ENCODE measurements at regions not wholly inside any gene's neighbourhood (a gene's known extent, or its start where the extent isn't known, plus 50 kb on each side); places are given as distances from the start of the nearest gene placed in this dataset.

- H3K9me3 ChIP-seq (ENCODE audit: control insufficient read depth, insufficient read depth, low read length): no peaks in the 10 kb centered on the region
- H3K27me3 ChIP-seq (ENCODE audit: control insufficient read depth, low read length): no peaks in the 10 kb centered on the region
- H4K20me1 ChIP-seq (ENCODE audit: control insufficient read depth, insufficient read depth, low read depth, low read length): no peaks in the 10 kb centered on the region
- no peaks in the 10 kb centered on the region for H3K4me1 ChIP-seq (ENCODE audit: control insufficient read depth, low read length)
- no peaks in the 10 kb centered on the region for H3K9me2 ChIP-seq (replicated peaks; ENCODE audit: control insufficient read depth, low read length)
- no peaks in the 10 kb centered on the region for H3K79me2 ChIP-seq (ENCODE audit: control insufficient read depth, low read length)
- no peak for TF ChIP-seq EZH2phosphoT487 (IDR thresholded peaks at IDR 0.05; ENCODE audit: borderline replicate concordance, low read length)
- TF ChIP-seq, protein P1, sequence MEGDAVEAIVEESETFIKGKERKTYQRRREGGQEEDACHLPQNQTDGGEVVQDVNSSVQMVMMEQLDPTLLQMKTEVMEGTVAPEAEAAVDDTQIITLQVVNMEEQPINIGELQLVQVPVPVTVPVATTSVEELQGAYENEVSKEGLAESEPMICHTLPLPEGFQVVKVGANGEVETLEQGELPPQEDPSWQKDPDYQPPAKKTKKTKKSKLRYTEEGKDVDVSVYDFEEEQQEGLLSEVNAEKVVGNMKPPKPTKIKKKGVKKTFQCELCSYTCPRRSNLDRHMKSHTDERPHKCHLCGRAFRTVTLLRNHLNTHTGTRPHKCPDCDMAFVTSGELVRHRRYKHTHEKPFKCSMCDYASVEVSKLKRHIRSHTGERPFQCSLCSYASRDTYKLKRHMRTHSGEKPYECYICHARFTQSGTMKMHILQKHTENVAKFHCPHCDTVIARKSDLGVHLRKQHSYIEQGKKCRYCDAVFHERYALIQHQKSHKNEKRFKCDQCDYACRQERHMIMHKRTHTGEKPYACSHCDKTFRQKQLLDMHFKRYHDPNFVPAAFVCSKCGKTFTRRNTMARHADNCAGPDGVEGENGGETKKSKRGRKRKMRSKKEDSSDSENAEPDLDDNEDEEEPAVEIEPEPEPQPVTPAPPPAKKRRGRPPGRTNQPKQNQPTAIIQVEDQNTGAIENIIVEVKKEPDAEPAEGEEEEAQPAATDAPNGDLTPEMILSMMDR (IDR thresholded peaks at IDR 0.05; ENCODE audit: low read depth, low read length, poor library complexity, severe bottlenecking): no peak
- no peak overlapping the region for H3K4me2 ChIP-seq (ENCODE audit: low read length)
- no peaks in the 10 kb centered on the region for H3F3A ChIP-seq (ENCODE audit: control insufficient read depth, insufficient read depth)
- H3K4me3 ChIP-seq (ENCODE audit: low read length): no peak overlapping the region
- no peaks in the 10 kb centered on the region for H3K36me3 ChIP-seq (ENCODE audit: control insufficient read depth, low read length)
- H3K27ac ChIP-seq (ENCODE audit: low read depth, low read length): no peak overlapping the region
Observed at GRCh38 chr3:147620906-147621305, 211.7 kb downstream of the ZIC1 start.

DNA sequence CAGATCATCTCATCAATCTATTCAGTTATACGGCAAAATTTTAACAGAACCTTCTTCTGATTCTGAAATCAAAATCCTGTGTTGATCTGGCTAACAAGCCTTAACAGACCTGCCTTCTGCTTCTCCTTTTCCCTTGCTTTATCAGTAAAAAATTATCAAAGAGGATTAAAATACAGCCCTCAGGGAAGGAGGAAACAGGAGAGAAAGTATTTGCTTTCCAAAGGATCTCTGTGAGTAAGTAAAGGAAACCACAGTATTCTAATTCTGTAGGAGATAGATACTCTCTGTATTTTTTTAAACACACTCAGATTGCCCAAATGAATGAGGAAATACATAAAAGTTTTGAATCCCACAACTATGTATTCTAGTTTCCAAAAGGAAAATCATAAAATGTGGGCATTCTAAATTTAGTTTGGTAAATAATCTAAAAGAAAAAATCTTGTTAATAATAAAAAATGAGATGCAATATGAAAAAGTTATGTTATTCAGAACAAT is 221.8 kb downstream of the ZIC1 start:
- Histone ChIP-seq H4K20me1 (ENCODE audit: control insufficient read depth, insufficient read depth, low read depth, low read length) (no peaks in the 10 kb centered on the region), H3K79me2 (ENCODE audit: control insufficient read depth, low read length) (no peaks in the 10 kb centered on the region), H3F3A (ENCODE audit: control insufficient read depth, insufficient read depth) (no peaks in the 10 kb centered on the region), H3K4me3 (ENCODE audit: low read length) (no peak overlapping the region), H3K9me3 (ENCODE audit: control insufficient read depth, insufficient read depth, low read length) (no peaks in the 10 kb centered on the region), H3K27me3 (ENCODE audit: control insufficient read depth, low read length) (no peaks in the 10 kb centered on the region), H3K4me1 (ENCODE audit: control insufficient read depth, low read length) (no peaks in the 10 kb centered on the region), H3K27ac (ENCODE audit: low read depth, low read length) (no peak overlapping the region), H3K9me2 (replicated peaks; ENCODE audit: control insufficient read depth, low read length) (no peaks in the 10 kb centered on the region), H3K36me3 (ENCODE audit: control insufficient read depth, low read length) (no peaks in the 10 kb centered on the region), H3K4me2 (ENCODE audit: low read length) (no peak overlapping the region)
- TF ChIP-seq, protein P1 (IDR thresholded peaks at IDR 0.05; ENCODE audit: low read depth, low read length, poor library complexity, severe bottlenecking): no peak
- TF ChIP-seq EZH2phosphoT487 (IDR thresholded peaks at IDR 0.05; ENCODE audit: borderline replicate concordance, low read length): no peak

DNA sequence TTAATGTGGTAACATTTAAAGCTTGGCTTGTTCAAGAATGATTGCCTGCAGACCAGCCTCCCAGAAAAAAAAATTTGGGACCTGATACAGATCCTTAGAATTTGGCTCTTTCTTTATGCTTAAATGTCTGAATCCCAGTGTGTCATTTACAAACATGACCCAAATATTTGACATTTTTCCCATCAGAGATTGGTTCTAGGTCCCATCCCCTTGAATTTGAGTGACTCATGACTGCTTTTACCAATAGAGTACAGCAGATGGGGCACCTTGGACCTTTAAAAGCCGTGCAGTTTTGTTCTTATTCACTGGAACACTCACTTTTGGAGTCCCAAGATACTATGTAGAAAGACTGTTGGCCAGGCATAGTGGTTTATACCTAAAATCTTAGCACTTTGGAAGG is 231.6 kb downstream of the ZIC1 start:
- H3K4me3 ChIP-seq (ENCODE audit: low read length): no peak overlapping the region
- H3K9me2 ChIP-seq (replicated peaks; ENCODE audit: control insufficient read depth, low read length): no peaks in the 10 kb centered on the region
- no peaks in the 10 kb centered on the region for H3F3A ChIP-seq (ENCODE audit: control insufficient read depth, insufficient read depth)
- no peaks in the 10 kb centered on the region for H4K20me1 ChIP-seq (ENCODE audit: control insufficient read depth, insufficient read depth, low read depth, low read length)
- H3K36me3 ChIP-seq (ENCODE audit: control insufficient read depth, low read length): no peaks in the 10 kb centered on the region
- no peak for TF ChIP-seq EZH2phosphoT487 (IDR thresholded peaks at IDR 0.05; ENCODE audit: borderline replicate concordance, low read length)
- TF ChIP-seq, protein P1 (IDR thresholded peaks at IDR 0.05; ENCODE audit: low read depth, low read length, poor library complexity, severe bottlenecking): no peak
- no peaks in the 10 kb centered on the region for H3K9me3 ChIP-seq (ENCODE audit: control insufficient read depth, insufficient read depth, low read length)
- H3K27me3 ChIP-seq (ENCODE audit: control insufficient read depth, low read length): no peaks in the 10 kb centered on the region
- H3K4me1 ChIP-seq (ENCODE audit: control insufficient read depth, low read length): no peaks in the 10 kb centered on the region
- no peak overlapping the region for H3K27ac ChIP-seq (ENCODE audit: low read depth, low read length)
- no peaks in the 10 kb centered on the region for H3K79me2 ChIP-seq (ENCODE audit: control insufficient read depth, low read length)
- H3K4me2 ChIP-seq (ENCODE audit: low read length): no peak overlapping the region
